ENCODE measurements at regions not wholly inside any gene's neighbourhood (a gene's known extent, or its start where the extent isn't known, plus 50 kb on each side); places are given as distances from the start of the nearest gene placed in this dataset.

- TF ChIP-seq CTCF (IDR thresholded peaks at IDR 0.05) (no peak), EZH2 (IDR thresholded peaks at IDR 0.05) (no peak), EZH2phosphoT487 (IDR thresholded peaks at IDR 0.05) (no peak)
Observed at GRCh38 chr1:39085174-39085573, 59.0 kb downstream of the NDUFS5 start.
